GM19239 (cell line): ENCODE measurements at regions not wholly inside any gene's neighbourhood (a gene's known extent, or its start where the extent isn't known, plus 50 kb on each side); places are given as distances from the start of the nearest gene placed in this dataset.

Source experiments
- DNase-seq: peaks from one replicate; pipeline ENCODE4 v3.0.0; 2011; ENCODE audit warnings: low spot score; ENCODE audit not compliant: insufficient read length
- FAIRE-seq: peaks from 2 replicates; lab custom pipeline; 2011; peaks lifted over from hg19 to GRCh38; lab: Jason Lieb, UNC

GRCh38 chrX:42102586-42103282 lies 179.4 kb upstream of the CASK start:
- no peak for FAIRE-seq

GRCh38 chrX:42098900-42099299 lies 175.5 kb upstream of the CASK start:
- no peak for FAIRE-seq

More at GRCh38 chrX:42102586-42103282, 179.4 kb upstream of the CASK start:
- DNase-seq, result no peak

GRCh38 chrX:42097486-42097885 lies 174.1 kb upstream of the CASK start:
- FAIRE-seq (no peak), DNase-seq (no peak)

More at GRCh38 chrX:42098900-42099299, 175.5 kb upstream of the CASK start:
- no peak for DNase-seq

DNA sequence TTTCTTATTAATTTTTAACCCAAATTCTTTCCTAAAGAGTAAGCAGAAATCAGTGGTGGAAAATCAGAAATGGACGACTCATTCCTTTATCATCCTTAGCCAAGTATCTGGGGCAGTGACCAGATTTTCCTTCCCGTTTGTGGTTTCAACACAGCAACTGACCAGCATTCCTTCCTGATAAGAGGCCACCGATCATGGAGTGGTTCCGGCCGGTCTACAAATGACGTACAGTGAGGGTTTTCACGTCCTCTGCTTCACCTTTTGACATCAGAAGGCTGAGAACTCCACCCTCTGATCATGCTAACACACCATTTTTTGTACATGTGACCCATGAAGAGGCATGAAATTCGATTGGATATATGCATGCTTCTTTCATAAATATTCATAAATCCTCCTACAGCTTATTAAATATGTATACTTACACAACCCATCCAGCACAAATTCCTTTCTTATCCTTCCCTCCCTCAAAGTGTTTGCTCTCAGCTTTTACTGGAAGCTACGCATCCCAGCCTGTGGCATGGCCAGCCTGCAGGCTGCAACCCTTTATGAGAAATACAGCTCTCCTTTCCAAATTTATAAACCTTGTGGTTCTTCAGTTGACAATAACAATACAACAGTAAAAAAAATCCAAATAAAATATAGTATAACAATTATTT lies 173.0 kb upstream of the CASK start:
- FAIRE-seq, result peak; percentile 58
- no peak for DNase-seq

- FAIRE-seq (peak; percentile 53), DNase-seq (no peak)
Measured at GRCh38 chrX:42094218-42094617, 170.9 kb upstream of the CASK start.

GRCh38 chrX:42093756-42094155 lies 170.4 kb upstream of the CASK start:
- DNase-seq, result no peak
- FAIRE-seq, result peak; percentile 95

GRCh38 chrX:42090395-42090794 lies 167.0 kb upstream of the CASK start:
- DNase-seq (no peak), FAIRE-seq (peak; percentile 64)

DNA sequence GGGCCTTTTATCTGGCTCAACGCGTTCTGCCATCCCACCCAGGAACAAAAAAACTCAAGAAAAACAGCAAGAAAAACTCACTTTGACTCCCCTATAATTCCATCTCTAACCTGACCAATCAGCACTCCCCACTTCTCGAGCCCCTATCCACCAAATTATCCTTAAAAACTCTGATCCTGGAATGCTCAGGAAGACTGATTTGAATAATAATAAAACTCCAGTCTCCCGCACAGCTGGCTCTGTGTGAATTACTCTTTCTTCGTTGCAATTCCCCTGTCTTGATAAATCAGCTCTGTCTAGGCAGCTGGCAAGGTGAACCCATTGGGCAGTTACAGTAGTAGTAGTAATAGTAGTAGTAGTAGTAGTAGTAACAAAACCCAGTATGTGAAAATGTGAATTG lies 165.7 kb upstream of the CASK start:
- DNase-seq, result no peak
- no peak for FAIRE-seq

- no peak for FAIRE-seq
Measured at GRCh38 chrX:42087960-42088359, 164.6 kb upstream of the CASK start.

DNA sequence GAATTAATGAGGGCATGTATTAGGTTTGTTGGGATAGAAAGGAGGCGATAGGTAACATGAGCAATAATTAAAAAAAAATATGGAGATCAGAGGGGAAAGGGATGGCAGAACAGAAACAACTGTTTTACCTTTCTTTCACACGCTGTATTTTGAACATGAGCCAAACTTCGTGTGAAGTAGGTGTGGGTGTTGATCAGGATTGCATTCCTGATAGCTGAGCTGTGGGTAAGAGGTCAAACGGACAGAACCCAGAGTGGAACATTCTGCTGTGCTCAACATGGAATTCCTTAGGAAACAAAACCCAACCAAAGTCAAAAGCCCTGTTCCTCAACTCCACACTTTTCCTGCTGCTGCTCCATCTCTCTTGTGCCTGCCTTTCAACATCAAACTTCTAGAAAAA lies 162.5 kb upstream of the CASK start:
- DNase-seq (no peak), FAIRE-seq (no peak)

More at GRCh38 chrX:42087960-42088359, 164.6 kb upstream of the CASK start:
- DNase-seq, result no peak

GRCh38 chrX:42079968-42080367 lies 156.6 kb upstream of the CASK start:
- FAIRE-seq, result no peak

DNA sequence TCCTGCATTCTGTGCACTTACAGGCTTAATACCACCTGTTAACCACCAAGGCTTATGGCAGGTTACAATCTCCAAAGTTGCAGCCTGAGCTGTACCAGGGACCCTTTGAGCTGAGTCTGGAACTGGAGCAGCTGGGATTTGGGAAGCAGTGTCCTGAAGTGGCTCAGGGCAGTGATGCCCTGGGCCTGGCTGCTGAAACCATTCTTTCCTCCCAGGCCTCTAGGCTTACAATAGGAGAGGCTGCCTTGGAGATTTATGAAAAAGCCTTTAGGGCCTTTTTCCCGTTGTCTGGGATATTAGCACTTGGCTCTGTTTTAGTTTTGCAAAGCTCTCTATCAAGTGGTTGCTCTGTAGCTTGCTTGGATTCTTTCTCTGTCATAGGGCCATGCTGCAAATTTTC lies 154.3 kb upstream of the CASK start:
- FAIRE-seq, result no peak
- DNase-seq, result no peak

More at GRCh38 chrX:42079968-42080367, 156.6 kb upstream of the CASK start:
- no peak for DNase-seq

- FAIRE-seq (no peak), DNase-seq (no peak)
Measured at GRCh38 chrX:42075032-42075431, 151.7 kb upstream of the CASK start.

DNA sequence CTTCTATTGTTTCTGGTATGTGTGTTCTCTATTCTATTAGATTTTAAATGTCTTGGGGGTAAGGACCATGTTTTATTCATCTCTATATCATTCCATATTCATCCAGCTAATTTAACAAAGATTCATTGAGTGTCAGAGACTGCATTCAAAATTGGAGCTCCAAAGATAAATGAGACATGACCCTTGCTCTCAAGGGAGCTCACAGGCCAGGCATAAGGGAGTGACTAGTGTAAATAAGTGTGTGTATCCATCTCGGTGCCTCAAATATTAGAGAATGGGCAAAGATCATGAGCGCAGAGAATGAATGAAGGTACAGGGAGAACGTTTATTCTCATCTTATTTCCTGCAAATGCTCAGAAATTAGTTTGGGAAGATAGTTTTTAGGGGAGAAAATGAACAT lies 150.1 kb upstream of the CASK start:
- no peak for FAIRE-seq

DNA sequence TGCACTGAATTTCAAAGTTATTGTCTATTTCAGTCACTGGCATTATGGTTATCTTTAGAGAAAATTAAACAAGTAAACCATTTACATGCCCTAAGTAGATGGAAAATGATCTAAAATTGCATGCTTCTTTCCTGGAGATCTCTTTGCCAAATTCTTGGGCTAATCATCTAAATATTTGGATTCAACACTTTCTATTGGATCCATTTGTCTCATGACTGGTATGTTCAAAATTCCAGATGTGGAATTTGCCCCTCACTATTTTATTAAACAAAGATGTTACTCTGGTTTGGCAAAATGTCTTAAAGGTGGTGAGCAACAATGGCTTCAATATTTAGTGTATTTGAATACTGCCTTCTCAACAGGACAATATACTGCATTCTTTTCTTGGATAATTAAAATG lies 147.5 kb upstream of the CASK start:
- DNase-seq (no peak), FAIRE-seq (no peak)

More for the DNA sequence above, 150.1 kb upstream of the CASK start:
- DNase-seq, result no peak

DNA sequence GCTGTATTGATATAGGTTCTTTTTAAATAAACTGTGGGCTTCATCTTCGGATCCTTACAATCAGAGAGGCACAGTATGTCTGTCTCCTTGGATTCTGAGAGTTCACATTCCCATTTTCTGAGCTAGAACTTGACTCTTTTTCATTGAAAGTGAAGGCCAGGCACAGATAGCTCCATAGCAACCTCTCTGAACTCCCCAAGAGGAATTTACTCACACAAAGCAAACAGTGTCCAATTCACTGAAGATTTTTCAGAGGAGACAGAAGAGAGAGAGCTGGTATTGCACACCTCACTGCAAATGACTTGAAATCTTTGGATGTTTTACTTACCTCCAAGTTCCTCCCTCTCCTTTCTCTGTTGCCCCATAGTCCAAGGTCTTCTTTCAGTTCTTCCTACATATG lies 130.9 kb upstream of the CASK start:
- FAIRE-seq (peak; percentile 31), DNase-seq (no peak)

DNA sequence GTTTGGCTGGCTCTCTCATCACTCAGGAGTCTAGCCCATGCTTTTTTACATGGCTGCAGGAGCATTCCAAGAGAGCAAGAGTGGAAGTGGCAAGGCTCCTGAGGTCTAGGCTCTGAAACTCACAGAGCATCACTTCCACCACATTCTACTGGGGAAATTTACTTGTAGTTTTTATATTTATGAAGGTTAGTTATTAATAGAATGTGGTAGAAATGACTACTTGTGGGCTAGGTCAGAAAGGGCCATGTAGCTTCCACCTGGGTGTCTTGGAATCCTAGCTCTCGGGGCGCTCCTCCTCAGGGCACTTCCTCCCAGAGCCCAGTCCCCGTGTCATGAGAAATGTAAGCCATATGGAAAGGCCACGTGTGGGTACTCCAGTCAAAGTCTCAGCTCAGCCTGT lies 127.0 kb upstream of the CASK start:
- FAIRE-seq, result peak; percentile 28
- no peak for DNase-seq

GRCh38 chrX:42047886-42048285 lies 124.5 kb upstream of the CASK start:
- FAIRE-seq (no peak), DNase-seq (no peak)

GRCh38 chrX:42028109-42028508 lies 104.8 kb upstream of the CASK start:
- FAIRE-seq (peak; percentile 53), DNase-seq (no peak)

GRCh38 chrX:42027367-42028000 lies 104.1 kb upstream of the CASK start:
- FAIRE-seq (peak; percentile 94), DNase-seq (no peak)

DNA sequence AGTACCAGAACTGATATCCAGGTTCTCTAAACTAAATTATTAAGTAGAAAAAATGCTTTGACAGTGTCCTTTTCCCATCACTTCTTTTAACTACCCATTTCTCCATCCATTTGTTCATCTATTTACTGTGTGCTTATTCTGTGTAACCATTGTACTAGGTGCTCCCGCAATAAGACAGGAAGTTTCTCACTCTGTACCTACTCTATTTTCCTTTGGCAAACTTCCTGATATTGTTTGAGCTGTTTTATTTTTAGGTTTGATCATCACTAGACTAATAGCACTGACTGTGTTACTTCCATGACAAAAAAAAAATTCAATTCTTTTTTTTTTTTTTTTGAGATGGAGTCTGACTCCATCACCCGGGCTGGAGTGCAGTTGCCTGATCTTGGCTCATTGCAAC lies 102.5 kb upstream of the CASK start:
- no peak for DNase-seq
- no peak for FAIRE-seq
